SJSA1 (cell line): ENCODE measurements at regions not wholly inside any gene's neighbourhood (a gene's known extent, or its start where the extent isn't known, plus 50 kb on each side); places are given as distances from the start of the nearest gene placed in this dataset.
A peak's percentile ranks its signal among the peaks of the same experiment; 100 is the strongest.

ENCODE experiments used
- DNase-seq, 2 experiments: peaks; one replicate each; pipeline ENCODE4 v3.0.0-alpha.2; 2015 to 2020; ENCODE audit warnings: low spot score in 2 of 2, low read depth in 1 of 2
- H3K27ac ChIP-seq: fragments of 250-450 bp; sonication (Bioruptor Pico); 2 replicates; pipeline ENCODE4 v1.5.1; 2020; ENCODE audit warnings: mild to moderate bottlenecking, moderate library complexity
- H3K27me3 ChIP-seq: fragments of 250-450 bp; sonication (Bioruptor Pico); replicated peaks from 2 replicates; pipeline ENCODE4 v1.5.1; 2020; ENCODE audit warnings: mild to moderate bottlenecking, moderate library complexity
- H3K36me3 ChIP-seq: fragments of 250-450 bp; sonication (Bioruptor Pico); 2 replicates; pipeline ENCODE4 v1.5.1; 2020; ENCODE audit warnings: mild to moderate bottlenecking
- H3K4me1 ChIP-seq: fragments of 250-450 bp; sonication (Bioruptor Pico); replicated peaks from 2 replicates; pipeline ENCODE4 v1.6.1; 2021; ENCODE audit warnings: mild to moderate bottlenecking
- H3K4me3 ChIP-seq: fragments of 250-450 bp; sonication (Bioruptor Pico); 2 replicates; pipeline ENCODE4 v1.5.1; 2020; ENCODE audit warnings: mild to moderate bottlenecking
- H3K9me3 ChIP-seq: fragments of 250-450 bp; sonication (Bioruptor Pico); replicated peaks from 2 replicates; pipeline ENCODE4 v1.5.1; 2020; ENCODE audit warnings: mild to moderate bottlenecking

- Histone ChIP-seq H3K27ac (no peak overlapping the region), H3K27me3 (no peaks in the 10 kb centered on the region), H3K36me3 (no peaks in the 10 kb centered on the region), H3K4me1 (peaks cover 31% of the 10 kb centered on the region), H3K4me3 (no peak overlapping the region), H3K9me3 (no peaks in the 10 kb centered on the region)
- peak in 1 of 2 experiments; percentile 39 for DNase-seq
These were observed 491.3 kb upstream of the MEF2C start for GRCh38 chr5:89374144-89374784.

GRCh38 chr5:89372176-89372575 lies 489.2 kb upstream of the MEF2C start:
- Histone ChIP-seq H3K9me3 (no peaks in the 10 kb centered on the region), H3K27ac (no peak overlapping the region), H3K4me3 (no peak overlapping the region), H3K36me3 (no peaks in the 10 kb centered on the region), H3K4me1 (peaks cover 31% of the 10 kb centered on the region), H3K27me3 (no peaks in the 10 kb centered on the region)
- peak in 1 of 2 experiments; percentile 49 for DNase-seq

- Histone ChIP-seq H3K27ac (no peak overlapping the region), H3K9me3 (no peaks in the 10 kb centered on the region), H3K4me1 (peaks cover 31% of the 10 kb centered on the region), H3K27me3 (no peaks in the 10 kb centered on the region), H3K36me3 (no peaks in the 10 kb centered on the region), H3K4me3 (no peak overlapping the region)
- DNase-seq = no peak
These were observed 488.7 kb upstream of the MEF2C start for GRCh38 chr5:89371646-89372045.

- Histone ChIP-seq H3K27me3 (no peaks in the 10 kb centered on the region), H3K4me1 (no peaks in the 10 kb centered on the region), H3K4me3 (no peak overlapping the region), H3K9me3 (no peaks in the 10 kb centered on the region), H3K27ac (no peak overlapping the region), H3K36me3 (no peaks in the 10 kb centered on the region)
- DNase-seq = no peak
These were observed 476.1 kb upstream of the MEF2C start for GRCh38 chr5:89359046-89359445.

GRCh38 chr5:89353837-89354551 lies 471.0 kb upstream of the MEF2C start:
- Histone ChIP-seq H3K4me3 (no peak overlapping the region), H3K27ac (no peak overlapping the region), H3K36me3 (no peaks in the 10 kb centered on the region), H3K27me3 (no peaks in the 10 kb centered on the region), H3K4me1 (no peaks in the 10 kb centered on the region), H3K9me3 (no peaks in the 10 kb centered on the region)
- DNase-seq = no peak

GRCh38 chr5:89351975-89352374 lies 469.0 kb upstream of the MEF2C start:
- no peaks in the 10 kb centered on the region for H3K27me3 ChIP-seq
- H3K4me3 ChIP-seq = no peak overlapping the region
- DNase-seq = no peak
- H3K4me1 ChIP-seq = no peaks in the 10 kb centered on the region
- H3K9me3 ChIP-seq = no peaks in the 10 kb centered on the region
- no peaks in the 10 kb centered on the region for H3K36me3 ChIP-seq
- no peak overlapping the region for H3K27ac ChIP-seq

- Histone ChIP-seq H3K4me3 (no peak overlapping the region), H3K27ac (no peak overlapping the region), H3K4me1 (no peaks in the 10 kb centered on the region), H3K27me3 (no peaks in the 10 kb centered on the region), H3K9me3 (no peaks in the 10 kb centered on the region), H3K36me3 (no peaks in the 10 kb centered on the region)
- peak in 1 of 2 experiments; percentile 18 for DNase-seq
These were observed 468.2 kb upstream of the MEF2C start for GRCh38 chr5:89351222-89351621.

- Histone ChIP-seq H3K36me3 (no peaks in the 10 kb centered on the region), H3K9me3 (no peaks in the 10 kb centered on the region), H3K27me3 (no peaks in the 10 kb centered on the region), H3K27ac (no peak overlapping the region), H3K4me3 (no peak overlapping the region), H3K4me1 (no peaks in the 10 kb centered on the region)
- no peak for DNase-seq
These were observed 467.7 kb upstream of the MEF2C start for GRCh38 chr5:89350684-89351083.

GRCh38 chr5:89349246-89349980 lies 466.4 kb upstream of the MEF2C start:
- H3K9me3 ChIP-seq = no peaks in the 10 kb centered on the region
- DNase-seq = no peak
- H3K27ac ChIP-seq = no peak overlapping the region
- no peaks in the 10 kb centered on the region for H3K4me1 ChIP-seq
- H3K27me3 ChIP-seq = no peaks in the 10 kb centered on the region
- no peak overlapping the region for H3K4me3 ChIP-seq
- H3K36me3 ChIP-seq = no peaks in the 10 kb centered on the region

- peaks cover 11% of the 10 kb centered on the region for H3K4me1 ChIP-seq
- no peak overlapping the region for H3K27ac ChIP-seq
- no peaks in the 10 kb centered on the region for H3K9me3 ChIP-seq
- H3K27me3 ChIP-seq = no peaks in the 10 kb centered on the region
- H3K36me3 ChIP-seq = no peaks in the 10 kb centered on the region
- no peak for DNase-seq
- no peak overlapping the region for H3K4me3 ChIP-seq
These were observed 463.6 kb upstream of the MEF2C start for GRCh38 chr5:89346573-89346972.

- no peak overlapping the region for H3K27ac ChIP-seq
- DNase-seq = no peak
These were observed 460.7 kb upstream of the MEF2C start for GRCh38 chr5:89343666-89344065.

GRCh38 chr5:89342106-89342876 lies 459.3 kb upstream of the MEF2C start:
- no peak overlapping the region for H3K4me3 ChIP-seq
- peaks cover 23% of the 10 kb centered on the region for H3K4me1 ChIP-seq
- DNase-seq = peak; percentile 42 to 64
- H3K27me3 ChIP-seq = no peaks in the 10 kb centered on the region
- H3K9me3 ChIP-seq = no peaks in the 10 kb centered on the region
- peak overlapping the region; percentile 13; the same call in 1 of the 2 replicates for H3K27ac ChIP-seq
- H3K36me3 ChIP-seq = no peaks in the 10 kb centered on the region

More at GRCh38 chr5:89343666-89344065, 460.7 kb upstream of the MEF2C start:
- H3K4me1 ChIP-seq = peaks cover 19% of the 10 kb centered on the region
- no peaks in the 10 kb centered on the region for H3K36me3 ChIP-seq
- H3K4me3 ChIP-seq = no peak overlapping the region
- H3K27me3 ChIP-seq = no peaks in the 10 kb centered on the region
- no peaks in the 10 kb centered on the region for H3K9me3 ChIP-seq

GRCh38 chr5:89338935-89339334 lies 456.0 kb upstream of the MEF2C start:
- no peak overlapping the region for H3K4me3 ChIP-seq
- H3K4me1 ChIP-seq = peaks cover 23% of the 10 kb centered on the region
- H3K36me3 ChIP-seq = no peaks in the 10 kb centered on the region
- no peak overlapping the region for H3K27ac ChIP-seq
- H3K9me3 ChIP-seq = no peaks in the 10 kb centered on the region
- no peaks in the 10 kb centered on the region for H3K27me3 ChIP-seq
- DNase-seq = peak in 1 of 2 experiments; percentile 35
